ENCODE measurements at regions not wholly inside any gene's neighbourhood (a gene's known extent, or its start where the extent isn't known, plus 50 kb on each side); places are given as distances from the start of the nearest gene placed in this dataset.

GRCh38 chr7:131276190-131276589, 51.5 kb upstream of the MKLN1 start:
- H3K27ac Mint-ChIP-seq: no peak overlapping the region
- H3K36me3 Mint-ChIP-seq (ENCODE audit: low read depth): no peaks in the 10 kb centered on the region
- no peaks in the 10 kb centered on the region for H3K27me3 Mint-ChIP-seq (ENCODE audit: low read depth)
- peaks cover 1% of the 10 kb centered on the region for H3K9me3 Mint-ChIP-seq
- no peaks in the 10 kb centered on the region for H3K4me1 Mint-ChIP-seq (ENCODE audit: low read depth)
- no peak overlapping the region for H3K4me3 Mint-ChIP-seq

GRCh38 chr7:131276748-131277147, 50.9 kb upstream of the MKLN1 start:
- Mint-ChIP-seq H3K4me1 (ENCODE audit: low read depth) (no peaks in the 10 kb centered on the region), H3K27ac (no peak overlapping the region), H3K9me3 (peaks cover 4% of the 10 kb centered on the region), H3K36me3 (ENCODE audit: low read depth) (no peaks in the 10 kb centered on the region), H3K27me3 (ENCODE audit: low read depth) (no peaks in the 10 kb centered on the region), H3K4me3 (no peak overlapping the region)
